Nephron (organoid): ENCODE measurements at regions not wholly inside any gene's neighbourhood (a gene's known extent, or its start where the extent isn't known, plus 50 kb on each side); places are given as distances from the start of the nearest gene placed in this dataset.

ENCODE experiments used
- H3K27ac Mint-ChIP-seq, 3 experiments: 2 replicates each; pipeline ENCODE4 v1.8.0; 2020; ENCODE audit warnings: mixed read lengths in 3 of 3, mild to moderate bottlenecking in 2 of 3, moderate library complexity in 1 of 3
- H3K27me3 Mint-ChIP-seq: 2 replicates; pipeline ENCODE4 v1.8.0; 2021; ENCODE audit warnings: low read depth, mild to moderate bottlenecking, moderate library complexity, mixed read lengths
- H3K36me3 Mint-ChIP-seq: 2 replicates; pipeline ENCODE4 v1.8.0; 2020; ENCODE audit warnings: low read depth, mixed read lengths
- H3K4me1 Mint-ChIP-seq: 2 replicates; pipeline ENCODE4 v1.8.0; 2020; ENCODE audit warnings: mixed read lengths
- H3K4me3 Mint-ChIP-seq, 3 experiments: 2 replicates each; pipeline ENCODE4 v1.8.0; 2020; ENCODE audit warnings: mild to moderate bottlenecking in 3 of 3, mixed read lengths in 3 of 3, moderate library complexity in 2 of 3
- H3K9me3 Mint-ChIP-seq: 2 replicates; pipeline ENCODE4 v1.8.0; 2020; ENCODE audit warnings: mixed read lengths
- TF ChIP-seq, protein P1 (sequence below), 3 experiments: fragments of 200-600 bp; sonication (generic); IDR thresholded peaks; one replicate each; pipeline ENCODE4 v1.5.0; 2021; ENCODE audit warnings: antibody characterized with exemption in 3 of 3; ENCODE audit not compliant: unreplicated experiment in 3 of 3

DNA sequence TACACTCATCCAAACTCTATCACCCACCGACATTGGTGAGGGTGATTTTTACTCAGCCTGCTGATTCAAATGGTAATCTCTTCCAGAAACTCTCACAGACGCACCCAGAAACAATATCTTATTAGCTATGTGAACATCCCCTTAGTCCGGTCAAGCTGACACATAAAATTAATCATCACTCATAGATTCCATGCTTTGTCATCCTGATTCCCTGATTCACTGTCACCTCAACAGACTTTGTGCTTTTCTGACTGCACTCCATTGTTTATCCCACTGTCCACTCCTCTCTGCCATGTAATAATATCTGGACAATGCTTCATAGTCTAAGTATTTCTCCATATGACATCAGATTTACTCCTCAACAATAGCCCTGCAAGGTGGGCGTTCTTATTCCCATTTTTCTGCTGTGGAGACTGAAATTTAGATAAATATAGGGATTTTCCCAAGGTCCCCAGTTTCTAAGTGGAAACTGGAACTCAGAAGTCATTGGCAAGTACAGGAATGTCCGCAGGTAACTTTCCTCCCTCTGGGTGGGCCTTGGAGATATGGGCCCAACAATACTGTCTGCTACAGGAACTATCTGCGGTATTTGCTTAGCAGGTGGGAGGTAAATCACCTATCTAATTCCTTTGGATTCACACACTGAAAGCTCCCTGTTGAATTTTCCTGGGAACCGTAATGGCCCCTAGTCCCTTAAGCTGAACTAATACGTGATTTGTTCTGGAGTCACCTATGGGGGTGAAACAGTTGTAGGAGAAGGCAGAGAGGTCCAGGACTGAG lies 228.6 kb upstream of the BCOR start:
- Mint-ChIP-seq H3K4me3 (no peak overlapping the region), H3K9me3 (peaks cover 14% of the 10 kb centered on the region), H3K4me1 (peaks cover 6% of the 10 kb centered on the region), H3K27ac (peak overlapping the region in 1 of 3 experiments; percentile 63), H3K27me3 (no peaks in the 10 kb centered on the region), H3K36me3 (no peaks in the 10 kb centered on the region)
- TF ChIP-seq, protein P1, sequence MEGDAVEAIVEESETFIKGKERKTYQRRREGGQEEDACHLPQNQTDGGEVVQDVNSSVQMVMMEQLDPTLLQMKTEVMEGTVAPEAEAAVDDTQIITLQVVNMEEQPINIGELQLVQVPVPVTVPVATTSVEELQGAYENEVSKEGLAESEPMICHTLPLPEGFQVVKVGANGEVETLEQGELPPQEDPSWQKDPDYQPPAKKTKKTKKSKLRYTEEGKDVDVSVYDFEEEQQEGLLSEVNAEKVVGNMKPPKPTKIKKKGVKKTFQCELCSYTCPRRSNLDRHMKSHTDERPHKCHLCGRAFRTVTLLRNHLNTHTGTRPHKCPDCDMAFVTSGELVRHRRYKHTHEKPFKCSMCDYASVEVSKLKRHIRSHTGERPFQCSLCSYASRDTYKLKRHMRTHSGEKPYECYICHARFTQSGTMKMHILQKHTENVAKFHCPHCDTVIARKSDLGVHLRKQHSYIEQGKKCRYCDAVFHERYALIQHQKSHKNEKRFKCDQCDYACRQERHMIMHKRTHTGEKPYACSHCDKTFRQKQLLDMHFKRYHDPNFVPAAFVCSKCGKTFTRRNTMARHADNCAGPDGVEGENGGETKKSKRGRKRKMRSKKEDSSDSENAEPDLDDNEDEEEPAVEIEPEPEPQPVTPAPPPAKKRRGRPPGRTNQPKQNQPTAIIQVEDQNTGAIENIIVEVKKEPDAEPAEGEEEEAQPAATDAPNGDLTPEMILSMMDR (IDR thresholded peaks at IDR 0.05; ENCODE audit: unreplicated experiment in 3 of 3) = no peak

- H3K9me3 Mint-ChIP-seq = peaks cover 25% of the 10 kb centered on the region
- no peak overlapping the region for H3K27ac Mint-ChIP-seq
- H3K4me1 Mint-ChIP-seq = peaks cover 6% of the 10 kb centered on the region
- H3K36me3 Mint-ChIP-seq = no peaks in the 10 kb centered on the region
- TF ChIP-seq, protein P1 (IDR thresholded peaks at IDR 0.05; ENCODE audit: unreplicated experiment in 3 of 3) = no peak
- H3K27me3 Mint-ChIP-seq = no peaks in the 10 kb centered on the region
- H3K4me3 Mint-ChIP-seq = no peak overlapping the region
Observed at GRCh38 chrX:40325161-40325560, 227.4 kb upstream of the BCOR start.

DNA sequence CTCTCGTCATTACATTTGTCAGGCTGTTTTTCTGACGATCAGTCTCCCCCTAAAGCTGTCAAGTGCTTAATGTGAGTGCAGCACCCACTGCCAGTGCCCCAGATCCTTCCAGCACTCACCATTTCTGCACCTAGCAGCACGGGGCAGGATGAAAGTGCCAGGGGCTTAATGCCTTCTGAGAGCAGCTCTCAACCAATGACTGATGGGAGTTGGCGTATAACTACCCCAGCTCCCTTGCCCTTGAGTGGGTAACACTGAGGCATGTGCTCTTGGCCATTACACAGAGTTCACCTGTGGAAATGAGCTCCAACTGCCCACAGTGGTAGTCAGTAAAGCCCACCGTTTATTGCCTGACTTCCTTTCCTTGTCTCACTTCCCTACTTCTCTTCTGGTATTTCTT lies 226.2 kb upstream of the BCOR start:
- TF ChIP-seq, protein P1 (IDR thresholded peaks at IDR 0.05; ENCODE audit: unreplicated experiment in 3 of 3) = no peak
- peaks cover 27% of the 10 kb centered on the region for H3K9me3 Mint-ChIP-seq
- H3K36me3 Mint-ChIP-seq = no peaks in the 10 kb centered on the region
- H3K4me3 Mint-ChIP-seq = no peak overlapping the region
- no peak overlapping the region for H3K27ac Mint-ChIP-seq
- H3K4me1 Mint-ChIP-seq = peaks cover 6% of the 10 kb centered on the region
- H3K27me3 Mint-ChIP-seq = no peaks in the 10 kb centered on the region

GRCh38 chrX:40320819-40321218 lies 223.1 kb upstream of the BCOR start:
- Mint-ChIP-seq H3K27me3 (no peaks in the 10 kb centered on the region), H3K4me3 (no peak overlapping the region), H3K36me3 (no peaks in the 10 kb centered on the region), H3K9me3 (peaks cover 36% of the 10 kb centered on the region), H3K27ac (no peak overlapping the region), H3K4me1 (peaks cover 6% of the 10 kb centered on the region)
- TF ChIP-seq, protein P1 (IDR thresholded peaks at IDR 0.05; ENCODE audit: unreplicated experiment in 3 of 3) = no peak

- Mint-ChIP-seq H3K4me1 (peaks cover 6% of the 10 kb centered on the region), H3K36me3 (no peaks in the 10 kb centered on the region), H3K4me3 (no peak overlapping the region), H3K27ac (peak overlapping the region in 1 of 3 experiments; percentile 36), H3K9me3 (peaks cover 34% of the 10 kb centered on the region), H3K27me3 (no peaks in the 10 kb centered on the region)
- TF ChIP-seq, protein P1 (IDR thresholded peaks at IDR 0.05; ENCODE audit: unreplicated experiment in 3 of 3) = no peak
Observed at GRCh38 chrX:40318801-40319200, 221.0 kb upstream of the BCOR start.

DNA sequence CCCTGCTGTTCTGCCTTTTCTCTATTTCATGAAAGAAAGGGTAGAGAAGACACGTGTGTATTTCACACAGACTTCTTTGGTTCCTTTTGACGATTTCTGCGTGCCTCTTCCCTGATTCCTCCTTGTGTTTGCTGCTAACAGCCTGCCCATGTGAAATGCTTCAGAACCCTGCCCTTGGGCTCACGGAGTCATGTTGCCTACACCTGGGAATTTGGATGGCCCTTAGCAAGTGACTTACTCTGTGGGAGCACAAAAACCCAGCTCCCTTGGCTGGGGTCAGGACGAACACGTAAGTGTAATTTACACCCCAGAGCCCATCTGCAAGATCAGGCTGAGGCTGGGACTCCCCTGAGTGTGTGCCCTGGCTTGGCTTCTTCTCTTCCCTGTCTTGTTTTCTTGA lies 220.3 kb upstream of the BCOR start:
- TF ChIP-seq, protein P1 (IDR thresholded peaks at IDR 0.05; ENCODE audit: unreplicated experiment in 3 of 3) = no peak
- Mint-ChIP-seq H3K4me1 (peaks cover 6% of the 10 kb centered on the region), H3K27ac (peak overlapping the region in 1 of 3 experiments; percentile 36), H3K36me3 (no peaks in the 10 kb centered on the region), H3K27me3 (peaks cover 3% of the 10 kb centered on the region), H3K9me3 (peaks cover 38% of the 10 kb centered on the region), H3K4me3 (no peak overlapping the region)
